Mesothelial cell of epicardium (in vitro differentiated cells): ENCODE measurements at regions not wholly inside any gene's neighbourhood (a gene's known extent, or its start where the extent isn't known, plus 50 kb on each side); places are given as distances from the start of the nearest gene placed in this dataset.

Experiments
- DNase-seq, 2 experiments: peaks; one replicate each; pipeline ENCODE4 v3.0.0; 2021; ENCODE audit warnings: low spot score in 2 of 2; ENCODE audit not compliant: unreplicated experiment in 2 of 2
- H3K27ac Mint-ChIP-seq: 2 replicates; pipeline ENCODE4 v1.8.0; 2021; ENCODE audit warnings: mixed read lengths
- H3K27me3 Mint-ChIP-seq: 2 replicates; pipeline ENCODE4 v1.8.0; 2021; ENCODE audit warnings: low read depth, mixed read lengths
- H3K36me3 Mint-ChIP-seq: 2 replicates; pipeline ENCODE4 v1.8.0; 2021; ENCODE audit warnings: mixed read lengths
- H3K4me1 Mint-ChIP-seq: 2 replicates; pipeline ENCODE4 v1.8.0; 2021; ENCODE audit warnings: mixed read lengths
- H3K4me3 Mint-ChIP-seq: 2 replicates; pipeline ENCODE4 v1.8.0; 2021; ENCODE audit warnings: mild to moderate bottlenecking, moderate library complexity, mixed read lengths
- H3K9me3 Mint-ChIP-seq: 2 replicates; pipeline ENCODE4 v1.8.0; 2021; ENCODE audit warnings: mixed read lengths
- CTCF ChIP-seq: fragments of 200-600 bp; sonication (generic); IDR thresholded peaks from one replicate; pipeline ENCODE4 v1.5.0; 2021; ENCODE audit warnings: antibody characterized with exemption; ENCODE audit not compliant: unreplicated experiment

DNA sequence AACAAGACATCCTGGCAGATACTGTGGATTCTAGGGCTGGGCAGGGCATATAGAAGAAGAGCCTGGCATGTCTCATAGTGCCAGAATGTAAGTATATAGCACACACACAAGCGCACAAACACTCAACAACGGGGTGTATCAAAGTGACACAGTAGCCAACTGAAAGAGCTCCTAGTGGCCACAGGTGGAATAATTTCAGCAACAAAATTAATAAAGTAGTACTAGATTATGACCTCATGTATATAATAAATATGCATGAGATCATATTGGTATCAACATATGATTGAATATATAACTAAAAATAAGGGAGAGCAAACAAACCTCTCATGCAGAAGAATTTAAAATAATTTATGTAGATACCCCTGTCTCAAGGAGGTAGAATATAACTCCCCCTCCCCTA, 72.4 kb upstream of the CXCL12 start:
- H3K27ac Mint-ChIP-seq: no peak overlapping the region

GRCh38 chr10:44458671-44459413, 73.9 kb upstream of the CXCL12 start:
- H3K4me3 Mint-ChIP-seq: no peak overlapping the region
- H3K4me1 Mint-ChIP-seq: peaks cover 3% of the 10 kb centered on the region
- no peak for TF ChIP-seq CTCF
- no peak overlapping the region for H3K27ac Mint-ChIP-seq
- no peaks in the 10 kb centered on the region for H3K36me3 Mint-ChIP-seq
- no peak for DNase-seq
- peaks cover 9% of the 10 kb centered on the region for H3K27me3 Mint-ChIP-seq
- H3K9me3 Mint-ChIP-seq: peaks cover 18% of the 10 kb centered on the region

More for the DNA sequence above, 72.4 kb upstream of the CXCL12 start:
- Mint-ChIP-seq H3K4me1 (no peaks in the 10 kb centered on the region), H3K36me3 (no peaks in the 10 kb centered on the region), H3K27me3 (peaks cover 7% of the 10 kb centered on the region), H3K4me3 (no peak overlapping the region), H3K9me3 (peaks cover 23% of the 10 kb centered on the region)
- peak; percentile 47 for TF ChIP-seq CTCF
- DNase-seq: no peak

- Mint-ChIP-seq H3K4me3 (no peak overlapping the region), H3K27ac (no peak overlapping the region), H3K4me1 (peaks cover 6% of the 10 kb centered on the region), H3K36me3 (no peaks in the 10 kb centered on the region), H3K27me3 (peaks cover 9% of the 10 kb centered on the region), H3K9me3 (peaks cover 18% of the 10 kb centered on the region)
- DNase-seq: no peak
- TF ChIP-seq CTCF: no peak
Measured at GRCh38 chr10:44459671-44460070, 74.8 kb upstream of the CXCL12 start.

GRCh38 chr10:44460416-44460815, 75.5 kb upstream of the CXCL12 start:
- TF ChIP-seq CTCF: no peak
- H3K4me3 Mint-ChIP-seq: no peak overlapping the region
- DNase-seq: no peak
- H3K4me1 Mint-ChIP-seq: peaks cover 12% of the 10 kb centered on the region
- H3K27me3 Mint-ChIP-seq: peaks cover 5% of the 10 kb centered on the region
- no peaks in the 10 kb centered on the region for H3K36me3 Mint-ChIP-seq
- H3K9me3 Mint-ChIP-seq: peaks cover 14% of the 10 kb centered on the region
- H3K27ac Mint-ChIP-seq: no peak overlapping the region

DNA sequence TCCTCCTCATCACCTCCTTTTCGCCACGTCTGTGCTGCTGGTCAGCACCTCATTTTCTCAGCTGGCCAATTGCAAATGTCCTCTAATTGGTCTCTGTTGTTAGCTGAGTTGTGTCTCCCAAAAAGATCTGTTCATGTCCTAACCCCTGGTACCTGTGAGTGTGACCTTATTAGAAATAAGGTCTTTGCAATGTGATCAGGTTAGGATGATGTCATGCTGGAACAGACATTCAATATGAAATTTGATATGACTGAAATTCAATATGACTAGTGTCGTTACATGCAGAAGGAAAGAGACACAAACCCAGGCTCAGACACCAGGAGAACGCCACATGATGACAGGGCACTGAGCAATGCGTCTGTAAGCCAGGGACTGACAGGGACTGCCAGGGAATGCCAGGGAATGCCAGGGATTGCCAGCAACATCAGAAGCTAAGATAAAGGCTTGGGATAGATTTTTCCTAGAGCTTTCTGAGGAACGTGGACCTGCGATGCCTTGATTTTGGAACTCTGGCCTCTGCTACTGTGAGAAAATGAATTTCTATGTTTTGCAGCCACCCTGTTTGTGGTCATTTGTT, 77.5 kb upstream of the CXCL12 start:
- Mint-ChIP-seq H3K4me3 (no peak overlapping the region), H3K27ac (no peak overlapping the region), H3K27me3 (peaks cover 4% of the 10 kb centered on the region), H3K4me1 (peaks cover 16% of the 10 kb centered on the region), H3K36me3 (no peaks in the 10 kb centered on the region), H3K9me3 (no peaks in the 10 kb centered on the region)
- DNase-seq: no peak
- no peak for TF ChIP-seq CTCF
